HG03103 (cell line): ENCODE measurements at regions not wholly inside any gene's neighbourhood (a gene's known extent, or its start where the extent isn't known, plus 50 kb on each side); places are given as distances from the start of the nearest gene placed in this dataset.

Source experiments
- ATAC-seq: cut with Tn5 transposase; IDR thresholded peaks from one replicate; pipeline ENCODE4 v1.9.1; 2021; ENCODE audit warnings: low read depth; ENCODE audit not compliant: unreplicated experiment

- ATAC-seq, result no peak
These were observed 146.5 kb downstream of the CCDC34 start for GRCh38 chr11:27216270-27217149.

- no peak for ATAC-seq
These were observed 147.3 kb downstream of the CCDC34 start for GRCh38 chr11:27215471-27216269.

GRCh38 chr11:27214713-27215112 is 148.3 kb downstream of the CCDC34 start:
- ATAC-seq, result no peak

GRCh38 chr11:27213232-27213660 is 149.8 kb downstream of the CCDC34 start:
- ATAC-seq, result no peak

- no peak for ATAC-seq
These were observed 150.7 kb downstream of the CCDC34 start for GRCh38 chr11:27212248-27212780.

- ATAC-seq, result no peak
These were observed 151.5 kb downstream of the CCDC34 start for GRCh38 chr11:27211370-27212127.

- no peak for ATAC-seq
These were observed 152.5 kb downstream of the CCDC34 start for GRCh38 chr11:27210531-27210930.

GRCh38 chr11:27209562-27210005 is 153.4 kb downstream of the CCDC34 start:
- no peak for ATAC-seq

GRCh38 chr11:27208846-27209245 is 154.2 kb downstream of the CCDC34 start:
- no peak for ATAC-seq

GRCh38 chr11:27207025-27207650 is 155.9 kb downstream of the CCDC34 start:
- ATAC-seq, result no peak

- ATAC-seq, result no peak
These were observed 157.0 kb downstream of the CCDC34 start for GRCh38 chr11:27205779-27206570.

GRCh38 chr11:27205250-27205649 is 157.8 kb downstream of the CCDC34 start:
- ATAC-seq, result no peak

GRCh38 chr11:27204529-27204928 is 158.5 kb downstream of the CCDC34 start:
- peak; percentile 50 for ATAC-seq

GRCh38 chr11:27203077-27203647 is 159.9 kb downstream of the CCDC34 start:
- no peak for ATAC-seq

GRCh38 chr11:27201454-27202302 is 161.1 kb downstream of the BBOX1 start:
- ATAC-seq, result no peak

- ATAC-seq, result no peak
These were observed 160.3 kb downstream of the BBOX1 start for GRCh38 chr11:27200779-27201453.

- ATAC-seq, result no peak
These were observed 155.7 kb downstream of the BBOX1 start for GRCh38 chr11:27196203-27196897.
